ENCODE measurements at regions not wholly inside any gene's neighbourhood (a gene's known extent, or its start where the extent isn't known, plus 50 kb on each side); places are given as distances from the start of the nearest gene placed in this dataset.

DNA sequence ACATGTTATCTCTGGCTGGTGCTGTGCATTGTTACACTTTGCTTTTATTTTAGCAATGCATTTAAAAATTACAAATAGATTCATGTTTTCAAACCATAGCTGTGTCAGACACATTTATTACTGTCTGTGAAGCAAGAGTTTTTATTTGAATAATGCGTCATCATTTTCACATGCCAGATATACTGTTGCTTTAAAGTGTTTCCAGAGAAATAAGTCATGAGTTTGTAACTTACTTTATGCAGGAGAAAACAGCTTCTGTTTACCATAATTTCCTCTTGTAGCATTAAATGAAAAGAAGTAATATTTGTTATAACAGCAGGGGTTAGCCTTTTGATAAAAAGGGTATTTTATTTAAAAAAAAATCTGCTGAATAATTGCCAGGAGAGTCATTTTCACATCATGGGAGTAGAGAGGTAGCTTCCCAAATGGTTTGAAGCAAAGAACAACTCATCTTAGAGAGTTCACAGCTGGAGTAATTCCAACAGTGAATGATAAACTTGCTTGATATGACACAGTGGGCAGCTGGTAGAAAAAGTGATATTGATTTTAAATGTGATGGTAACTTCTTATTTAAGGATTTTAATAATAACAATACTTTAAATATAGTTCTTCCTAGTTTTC is 1274.5 kb upstream of the CRIM1 start:
- FAIRE-seq, result no peak

DNA sequence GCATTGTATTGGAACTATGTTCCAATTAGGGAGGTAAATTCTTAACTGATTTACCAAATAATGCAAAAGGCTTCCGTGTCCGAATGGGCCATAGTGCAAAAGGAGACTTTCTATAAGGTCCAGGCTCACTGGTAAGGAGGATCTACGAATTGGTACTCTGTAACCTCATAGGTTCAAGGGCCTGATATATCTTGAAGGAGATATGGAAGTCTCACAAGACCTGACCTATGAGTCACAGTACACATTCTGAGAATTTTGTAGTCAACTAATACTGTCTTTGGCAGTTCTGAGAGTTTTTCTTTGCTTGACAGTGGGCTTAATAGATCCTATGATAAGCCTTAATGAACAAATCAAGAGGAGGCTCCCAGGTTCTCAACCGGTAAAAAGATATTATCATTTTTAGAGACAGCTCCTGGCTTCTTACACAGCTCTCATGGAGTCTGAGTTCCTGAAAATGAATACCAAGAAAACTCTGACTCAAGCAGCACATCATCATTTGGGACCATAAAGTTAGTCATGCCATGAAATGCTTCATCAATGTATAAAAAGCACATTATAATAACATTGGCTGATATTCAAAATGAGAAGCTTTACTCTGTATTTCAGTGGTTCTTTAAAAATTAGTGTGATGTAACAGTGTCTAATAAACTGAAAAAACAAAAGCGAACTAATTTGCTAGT is 1275.2 kb upstream of the CRIM1 start:
- no peak for FAIRE-seq

- no peak for FAIRE-seq
Measured at GRCh38 chr2:35067420-35067819, 1288.2 kb upstream of the CRIM1 start.

- FAIRE-seq, result no peak
Measured at GRCh38 chr2:35063836-35064235, 1291.7 kb upstream of the CRIM1 start.

- no peak for FAIRE-seq
Measured at GRCh38 chr2:35035883-35036282, 1319.7 kb upstream of the CRIM1 start.

DNA sequence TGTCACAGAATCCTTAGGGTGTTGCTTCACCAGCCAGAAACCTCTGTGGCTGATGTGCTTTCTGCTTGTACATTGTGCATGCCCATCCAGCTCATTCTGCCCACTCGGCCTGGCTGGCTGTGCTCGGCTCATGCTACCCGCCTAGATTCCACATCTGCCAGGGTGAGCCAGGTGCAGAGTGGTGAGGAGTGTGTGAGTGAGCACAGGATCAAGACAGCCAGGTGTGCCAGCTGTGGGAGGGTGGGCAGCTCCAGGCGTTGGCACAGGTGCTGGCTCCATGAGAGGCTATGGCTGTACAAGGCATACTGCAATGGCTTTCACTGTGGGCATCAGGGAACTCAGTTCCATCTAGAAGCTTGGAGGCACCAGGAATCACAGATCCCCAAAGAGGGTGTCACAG is 1321.8 kb upstream of the CRIM1 start:
- no peak for FAIRE-seq

GRCh38 chr2:35023545-35023944 is 1332.0 kb upstream of the CRIM1 start:
- no peak for FAIRE-seq

- no peak for FAIRE-seq
Measured at GRCh38 chr2:35000453-35000852, 1355.1 kb upstream of the CRIM1 start.

DNA sequence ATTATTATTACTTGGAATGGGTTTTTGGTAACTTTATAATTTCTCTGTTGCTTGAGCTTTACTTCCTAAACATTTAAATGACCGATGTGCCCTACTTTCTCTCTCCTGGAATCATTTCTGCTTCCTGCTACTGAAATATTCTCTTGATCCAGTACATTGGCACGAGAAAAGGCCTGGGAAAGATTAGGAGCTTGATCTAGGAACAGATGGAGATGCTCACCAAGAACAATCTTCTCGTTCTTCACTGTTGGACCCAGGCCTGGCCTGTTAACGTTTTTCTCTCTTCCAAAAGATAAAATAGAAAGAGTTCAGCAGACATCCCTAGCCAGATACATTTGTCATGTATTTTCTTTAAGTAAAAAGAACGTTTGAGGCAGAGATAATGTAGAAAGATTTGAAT is 1356.8 kb upstream of the CRIM1 start:
- no peak for FAIRE-seq

GRCh38 chr2:34997779-34998178 is 1357.8 kb upstream of the CRIM1 start:
- no peak for FAIRE-seq

DNA sequence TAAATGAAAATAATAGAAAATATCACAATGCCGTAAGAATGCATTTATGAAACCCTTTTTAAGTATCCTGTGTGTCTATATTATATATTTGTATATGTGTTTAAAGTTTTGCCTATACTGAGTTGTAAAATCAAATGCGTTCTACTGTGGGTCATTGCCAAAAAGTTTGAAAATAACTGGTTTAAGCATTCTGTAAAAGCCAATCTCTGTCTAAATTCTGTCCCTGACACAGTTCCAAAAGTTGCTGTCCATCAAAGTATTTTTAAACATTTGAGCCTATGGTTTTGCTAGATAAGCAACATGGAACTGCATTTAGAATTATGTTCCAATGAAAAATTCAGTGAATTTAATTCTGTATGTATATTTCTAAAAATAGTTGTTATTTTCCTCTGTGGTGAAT is 1360.4 kb upstream of the CRIM1 start:
- FAIRE-seq, result no peak

GRCh38 chr2:34991508-34992274 is 1363.9 kb upstream of the CRIM1 start:
- FAIRE-seq, result no peak

DNA sequence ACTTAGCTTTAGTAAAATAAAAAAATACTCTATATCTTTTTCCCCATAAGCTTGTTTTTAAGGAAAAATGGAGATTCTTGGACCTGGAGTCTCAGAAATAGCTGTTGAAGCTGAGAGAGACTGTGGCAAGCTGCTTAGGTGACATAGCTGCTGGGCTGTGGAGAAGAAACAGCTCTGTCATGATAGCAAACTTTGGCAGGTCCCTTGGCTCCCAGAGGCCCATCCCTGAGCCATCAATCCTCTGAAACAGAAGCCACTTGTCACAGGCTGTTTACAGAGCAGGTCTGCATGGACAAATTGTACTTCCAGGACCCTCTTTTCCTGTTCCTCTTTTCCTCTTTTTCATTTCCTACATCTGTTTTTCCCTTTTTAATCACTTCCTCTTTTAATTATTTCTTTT is 1370.1 kb upstream of the CRIM1 start:
- no peak for FAIRE-seq

DNA sequence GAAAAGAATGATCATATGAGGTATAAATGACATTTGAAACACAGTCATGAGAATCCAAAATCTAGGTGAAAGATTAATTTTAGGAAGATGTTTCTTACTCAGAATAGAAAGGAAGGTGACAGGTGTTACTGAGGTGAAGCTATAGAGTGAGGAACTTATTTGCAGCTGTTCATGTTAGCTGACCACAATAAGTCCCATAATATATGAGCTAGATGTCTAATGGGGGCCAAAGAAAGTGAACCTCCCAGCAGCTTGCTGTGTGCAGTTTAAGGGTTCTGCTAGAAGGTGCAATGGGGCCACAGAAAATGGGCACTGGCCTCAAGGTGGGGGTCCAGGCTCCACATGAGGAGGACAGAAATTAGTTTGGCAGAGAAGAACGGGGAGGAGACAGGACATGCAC is 1374.9 kb upstream of the CRIM1 start:
- FAIRE-seq, result no peak

- FAIRE-seq, result no peak
Measured at GRCh38 chr2:34979148-34979547, 1376.4 kb upstream of the CRIM1 start.

DNA sequence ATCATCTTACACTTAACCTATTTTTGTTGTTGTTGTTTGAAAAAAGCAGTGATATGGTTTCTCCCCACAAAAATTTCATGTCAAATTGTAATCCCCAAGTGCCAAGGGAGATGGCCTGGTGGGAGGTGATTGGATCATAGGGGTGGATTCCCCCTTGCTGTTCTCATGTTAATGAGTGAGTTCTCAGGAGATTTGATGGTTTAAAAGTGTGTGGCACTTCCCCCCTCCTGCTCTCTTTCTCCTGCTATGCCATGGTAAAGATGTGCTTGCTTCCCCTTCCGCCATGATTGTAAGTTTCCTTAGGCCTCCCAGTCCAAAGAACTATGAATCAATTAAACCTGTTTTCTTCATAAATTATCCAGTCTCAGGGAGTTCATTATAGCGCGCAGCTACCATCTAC is 1362.7 kb upstream of the FAM98A start:
- FAIRE-seq, result no peak

DNA sequence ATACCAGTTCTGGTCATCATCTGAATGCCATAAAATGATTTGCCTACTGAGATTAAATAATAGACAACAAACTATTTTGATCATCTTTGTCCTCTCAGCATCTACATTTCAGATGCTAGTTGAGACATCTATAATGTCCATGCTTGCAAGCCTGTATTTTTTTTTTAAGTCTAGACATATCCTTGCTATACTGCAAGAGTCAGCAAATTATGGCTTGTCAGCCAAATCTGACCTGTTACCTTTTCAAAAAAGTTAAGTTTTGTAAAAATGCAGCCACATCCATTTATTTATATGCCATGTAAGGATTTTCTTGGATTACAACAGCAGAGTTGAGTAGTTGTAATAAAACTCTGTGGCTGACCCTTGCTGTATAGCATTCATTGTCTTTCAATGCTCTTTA is 1355.7 kb upstream of the FAM98A start:
- no peak for FAIRE-seq

DNA sequence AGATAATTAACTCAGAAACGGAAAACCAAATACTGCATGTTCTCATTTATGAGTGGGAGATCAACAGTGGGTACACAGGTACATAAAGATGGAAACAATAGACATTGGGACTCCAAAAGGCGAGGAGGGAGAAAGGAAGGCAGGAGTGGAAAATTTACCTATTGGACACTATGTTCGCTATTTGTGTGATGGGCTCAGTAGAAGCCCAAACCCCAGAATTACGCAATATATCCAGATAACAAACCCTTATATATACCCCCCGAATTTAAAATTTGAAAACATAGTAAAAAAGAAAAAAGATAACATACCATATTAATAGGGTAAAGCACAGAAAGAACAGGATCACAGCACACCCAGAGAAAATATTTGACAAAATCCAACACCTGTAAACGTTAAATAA is 1351.7 kb upstream of the FAM98A start:
- no peak for FAIRE-seq

- FAIRE-seq, result no peak
Measured at GRCh38 chr2:34949316-34949715, 1350.2 kb upstream of the FAM98A start.

DNA sequence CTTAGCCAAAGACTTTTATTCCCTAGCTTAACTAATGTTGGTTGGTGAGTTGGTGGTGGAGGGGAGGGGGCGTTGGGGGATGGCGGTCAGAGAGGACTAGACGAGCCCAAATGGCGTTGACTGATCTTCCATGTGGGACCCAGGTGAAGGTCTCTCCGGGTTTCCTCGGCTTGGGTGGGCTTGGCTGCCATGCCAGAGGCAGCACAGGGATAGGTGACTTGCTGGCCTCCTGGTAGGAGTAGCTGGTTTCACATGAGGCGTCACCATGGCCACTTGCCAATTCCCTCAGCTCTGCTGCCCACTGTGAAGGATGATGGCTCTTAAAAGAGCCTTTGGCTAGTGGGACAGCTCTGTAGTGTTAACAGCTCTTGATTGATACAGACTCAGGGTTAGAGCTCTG is 1337.0 kb upstream of the FAM98A start:
- FAIRE-seq, result no peak

GRCh38 chr2:34912084-34912483 is 1313.0 kb upstream of the FAM98A start:
- FAIRE-seq, result no peak

GRCh38 chr2:34909992-34910705 is 1311.0 kb upstream of the FAM98A start:
- no peak for FAIRE-seq

GRCh38 chr2:34907812-34908211 is 1308.7 kb upstream of the FAM98A start:
- no peak for FAIRE-seq

DNA sequence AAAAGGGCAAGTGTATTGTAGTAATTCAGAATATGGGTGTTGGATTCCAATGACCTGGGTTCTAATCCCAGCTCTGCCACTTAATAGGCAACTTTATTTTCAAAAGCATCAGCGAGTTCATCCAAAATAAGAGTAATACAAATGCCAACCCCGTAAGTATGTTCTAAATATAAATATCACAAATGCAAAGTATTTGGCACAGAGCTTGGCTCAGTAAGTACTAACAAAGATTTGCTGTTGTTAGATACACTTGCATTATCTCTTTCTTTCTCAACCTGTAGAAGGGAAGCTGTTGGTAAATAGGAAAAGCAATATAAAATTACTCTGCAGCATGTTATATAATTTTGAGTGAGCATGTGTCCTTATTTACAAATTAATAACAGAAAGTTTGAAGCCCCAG is 1302.6 kb upstream of the FAM98A start:
- FAIRE-seq, result no peak

Data from G401.6 (cell line).